H9 (cell line): ENCODE measurements at regions not wholly inside any gene's neighbourhood (a gene's known extent, or its start where the extent isn't known, plus 50 kb on each side); places are given as distances from the start of the nearest gene placed in this dataset.

Source experiments
- DNase-seq: peaks from one replicate; pipeline ENCODE4 v3.0.0-alpha.2; 2017
- H2AFZ ChIP-seq: one replicate; pipeline ENCODE4 v1.6.1; 2013; ENCODE audit warnings: mild to moderate bottlenecking, low read length, control low read depth, moderate library complexity
- H2AK5ac ChIP-seq: 2 replicates; pipeline ENCODE4 v1.6.1; 2013; ENCODE audit warnings: low read length, control low read depth, mixed read lengths; ENCODE audit not compliant: insufficient read length
- H2BK120ac ChIP-seq: one replicate; pipeline ENCODE4 v1.6.1; 2013; ENCODE audit warnings: low read depth, mild to moderate bottlenecking, low read length, control low read depth, inconsistent platforms; ENCODE audit not compliant: poor library complexity, severe bottlenecking
- H2BK12ac ChIP-seq: 2 replicates; pipeline ENCODE4 v1.6.1; 2013; ENCODE audit warnings: low read length, control low read depth, mixed read lengths, low read depth; ENCODE audit not compliant: insufficient read length
- H2BK15ac ChIP-seq: 2 replicates; pipeline ENCODE4 v1.6.1; 2013; ENCODE audit warnings: low read depth, low read length, control low read depth
- H2BK20ac ChIP-seq: one replicate; pipeline ENCODE4 v1.6.1; 2013; ENCODE audit warnings: low read depth, mild to moderate bottlenecking, low read length, control low read depth, inconsistent platforms; ENCODE audit not compliant: poor library complexity, severe bottlenecking
- H2BK5ac ChIP-seq: 2 replicates; pipeline ENCODE4 v1.6.1; 2013; ENCODE audit warnings: low read length, control low read depth, mixed read lengths; ENCODE audit not compliant: insufficient read length
- H3K14ac ChIP-seq: 2 replicates; pipeline ENCODE4 v1.6.1; 2013; ENCODE audit warnings: low read length, control low read depth; ENCODE audit not compliant: insufficient read depth
- H3K18ac ChIP-seq: 2 replicates; pipeline ENCODE4 v1.6.1; 2013; ENCODE audit warnings: low read depth, mild to moderate bottlenecking, mixed read lengths, low read length, control low read depth; ENCODE audit not compliant: insufficient read length
- H3K23ac ChIP-seq: 2 replicates; pipeline ENCODE4 v1.6.1; 2013; ENCODE audit warnings: low read length, control low read depth, mixed read lengths, low read depth; ENCODE audit not compliant: insufficient read length
- H3K23me2 ChIP-seq: 2 replicates; pipeline ENCODE4 v1.6.1; 2013; ENCODE audit warnings: low read depth, mild to moderate bottlenecking, mixed read lengths, low read length, control low read depth; ENCODE audit not compliant: insufficient read length, poor library complexity, severe bottlenecking
- H3K27ac ChIP-seq: 2 replicates; pipeline ENCODE4 v1.5.1; 2013; ENCODE audit warnings: low read length, control low read depth, mixed read lengths, low read depth; ENCODE audit not compliant: insufficient read length
- H3K27me3 ChIP-seq: 2 replicates; pipeline ENCODE4 v1.6.1; 2013; ENCODE audit warnings: low read length, control low read depth, inconsistent platforms; ENCODE audit not compliant: insufficient read depth
- H3K4ac ChIP-seq: 2 replicates; pipeline ENCODE4 v1.6.1; 2013; ENCODE audit warnings: low read depth, mild to moderate bottlenecking, control low read depth, inconsistent platforms, low read length, moderate library complexity
- H3K4me1 ChIP-seq: 2 replicates; pipeline ENCODE4 v1.6.1; 2013; ENCODE audit warnings: low read length, control low read depth, inconsistent platforms; ENCODE audit not compliant: insufficient read depth
- H3K4me2 ChIP-seq: 2 replicates; pipeline ENCODE4 v1.6.1; 2013; ENCODE audit warnings: low read length, control low read depth, mixed read lengths; ENCODE audit not compliant: insufficient read length, insufficient read depth
- H3K56ac ChIP-seq: 2 replicates; pipeline ENCODE4 v1.6.1; 2013; ENCODE audit warnings: low read depth, mild to moderate bottlenecking, mixed read lengths, low read length, control low read depth; ENCODE audit not compliant: insufficient read length
- H3K79me1 ChIP-seq: 2 replicates; pipeline ENCODE4 v1.6.1; 2013; ENCODE audit warnings: low read depth, mild to moderate bottlenecking, moderate library complexity, low read length, control low read depth, inconsistent platforms; ENCODE audit not compliant: insufficient read depth, poor library complexity, severe bottlenecking
- H3K79me2 ChIP-seq: 2 replicates; pipeline ENCODE4 v1.6.1; 2013; ENCODE audit warnings: low read length, control low read depth, inconsistent platforms; ENCODE audit not compliant: insufficient read depth
- H3K9ac ChIP-seq: 2 replicates; pipeline ENCODE4 v1.6.1; 2013; ENCODE audit warnings: low read length, control low read depth, mixed read lengths; ENCODE audit not compliant: insufficient read length; ENCODE audit errors: extremely low read depth
- H3K9me3 ChIP-seq: one replicate; pipeline ENCODE4 v1.6.1; 2013; ENCODE audit warnings: low read depth, low read length, inconsistent platforms; ENCODE audit not compliant: control insufficient read depth
- H3T11ph ChIP-seq: one replicate; pipeline ENCODE4 v1.6.1; 2013; ENCODE audit warnings: mild to moderate bottlenecking, low read length, control low read depth, inconsistent platforms
- H4K20me1 ChIP-seq: one replicate; pipeline ENCODE4 v1.6.1; 2013; ENCODE audit not compliant: control insufficient read depth, insufficient read length, insufficient read depth
- H4K5ac ChIP-seq: 2 replicates; pipeline ENCODE4 v1.6.1; 2013; ENCODE audit warnings: low read depth, mild to moderate bottlenecking, mixed read lengths, low read length, control low read depth; ENCODE audit not compliant: insufficient read length
- H4K8ac ChIP-seq: replicated peaks from 2 replicates; pipeline ENCODE4 v1.6.1; 2013; ENCODE audit warnings: low read length, control low read depth, mixed read lengths, low read depth; ENCODE audit not compliant: insufficient read length
- H4K91ac ChIP-seq: 2 replicates; pipeline ENCODE4 v1.6.1; 2013; ENCODE audit warnings: low read depth, mild to moderate bottlenecking, moderate library complexity, mixed read lengths, low read length, control low read depth; ENCODE audit not compliant: insufficient read length
- H3K27ac Mint-ChIP-seq, 3 experiments: 2 replicates in 2 of 3; 3 replicates in 1 of 3; pipeline ENCODE4 v1.8.0; 2020 to 2021; ENCODE audit warnings: mixed read lengths in 3 of 3, mild to moderate bottlenecking in 1 of 3, moderate library complexity in 1 of 3
- H3K27me3 Mint-ChIP-seq: 2 replicates; pipeline ENCODE4 v1.8.0; 2021; ENCODE audit warnings: low read depth, mild to moderate bottlenecking, moderate library complexity, mixed read lengths
- H3K36me3 Mint-ChIP-seq, 3 experiments: 2 replicates in 2 of 3; 3 replicates in 1 of 3; pipeline ENCODE4 v1.8.0; 2020 to 2021; ENCODE audit warnings: low read depth in 3 of 3, mixed read lengths in 3 of 3; ENCODE audit not compliant: insufficient read depth in 1 of 3
- H3K4me1 Mint-ChIP-seq, 2 experiments: 2 replicates each; pipeline ENCODE4 v1.8.0; 2020; ENCODE audit warnings: mixed read lengths in 2 of 2
- H3K4me3 Mint-ChIP-seq, 2 experiments: 2 replicates in 1 of 2; 3 replicates in 1 of 2; pipeline ENCODE4 v1.8.0; 2020 to 2021; ENCODE audit warnings: mild to moderate bottlenecking in 2 of 2, mixed read lengths in 2 of 2, moderate library complexity in 1 of 2
- H3K9me3 Mint-ChIP-seq, 2 experiments: 2 replicates in 1 of 2; 3 replicates in 1 of 2; pipeline ENCODE4 v1.8.0; 2020; ENCODE audit warnings: mild to moderate bottlenecking in 2 of 2, mixed read lengths in 2 of 2, moderate library complexity in 1 of 2
- CTCF ChIP-seq: fragments of 200-600 bp; sonication (generic); conservative IDR thresholded peaks from 3 replicates; pipeline ENCODE4 v1.8.0; 2021; ENCODE audit warnings: antibody characterized with exemption, mild to moderate bottlenecking
- WGBS: extraction: QIAGEN DNeasy Blood & Tissue Kit; methylation state at CpG from one replicate; pipeline ENCODE4 v1.1.7; 2013; ENCODE audit warnings: missing lambda C conversion rate, low lambda C conversion rate, mixed read lengths; ENCODE audit not compliant: insufficient read length; ENCODE audit errors: extremely low coverage; 5-methylcytosine and 5-hydroxymethylcytosine counted together

DNA sequence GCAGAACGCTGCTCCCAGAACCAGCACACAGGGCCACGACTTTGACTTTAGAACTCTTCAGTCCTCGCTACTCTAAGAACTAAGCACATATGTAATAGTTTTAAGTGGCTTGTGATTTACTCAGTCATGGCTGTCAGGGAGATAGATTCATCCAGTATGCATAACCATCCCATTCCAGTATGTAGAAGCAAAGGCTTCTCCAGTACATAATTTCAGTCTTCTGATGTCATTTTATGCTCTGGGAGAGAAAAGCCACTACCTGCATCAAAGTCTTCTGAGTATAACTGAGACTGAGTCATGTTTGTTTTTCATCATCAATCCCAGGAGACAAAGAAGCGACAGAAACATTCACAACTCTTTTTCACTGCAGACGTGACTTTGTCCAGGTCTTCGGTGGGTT, 885.7 kb downstream of the PLA2G4A start:
- DNase-seq: no peak
- no peak for TF ChIP-seq CTCF
- H4K20me1 ChIP-seq: no peaks in the 10 kb centered on the region
- H3K18ac ChIP-seq: no peak overlapping the region
- H3K4me2 ChIP-seq: no peak overlapping the region
- H4K8ac ChIP-seq: no peak overlapping the region
- H3K36me3 Mint-ChIP-seq: no peaks in the 10 kb centered on the region
- H3K4ac ChIP-seq: no peak overlapping the region
- H3K14ac ChIP-seq: no peak overlapping the region
- no peak overlapping the region for H3K56ac ChIP-seq
- H2BK12ac ChIP-seq: no peak overlapping the region
- H2AK5ac ChIP-seq: no peak overlapping the region
- no peaks in the 10 kb centered on the region; a peak in 1 of 5 replicates for H3K9me3 Mint-ChIP-seq
- no peak overlapping the region for H3K27ac ChIP-seq
- no peak overlapping the region for H2AFZ ChIP-seq
- H4K91ac ChIP-seq: no peak overlapping the region
- no peak overlapping the region for H2BK120ac ChIP-seq
- H3K27me3 ChIP-seq: no peaks in the 10 kb centered on the region
- no peaks in the 10 kb centered on the region for H3K4me1 Mint-ChIP-seq
- no peaks in the 10 kb centered on the region for H3K79me2 ChIP-seq
- H3K23me2 ChIP-seq: no peaks in the 10 kb centered on the region
- H3K4me3 Mint-ChIP-seq: no peak overlapping the region
- no peaks in the 10 kb centered on the region for H3K4me1 ChIP-seq
- H3K27me3 Mint-ChIP-seq: no peaks in the 10 kb centered on the region
- H4K5ac ChIP-seq: no peak overlapping the region
- no peak overlapping the region for H2BK5ac ChIP-seq
- H3T11ph ChIP-seq: no peak overlapping the region
- no peak overlapping the region for H2BK20ac ChIP-seq
- H3K79me1 ChIP-seq: no peaks in the 10 kb centered on the region
- no peaks in the 10 kb centered on the region for H3K9me3 ChIP-seq
- no peak overlapping the region for H2BK15ac ChIP-seq
- no peak overlapping the region for H3K23ac ChIP-seq
- H3K9ac ChIP-seq: no peak overlapping the region
- no CpG with 5 or more reads among the region's 6 CpGs for WGBS
- no peak overlapping the region for H3K27ac Mint-ChIP-seq
